Calu3 (cell line): ENCODE measurements at regions not wholly inside any gene's neighbourhood (a gene's known extent, or its start where the extent isn't known, plus 50 kb on each side); places are given as distances from the start of the nearest gene placed in this dataset.

ENCODE experiments used
- BruUV-seq: library from RNA; stranded (reverse); fragments of 400-500 nt; replicated peaks from 2 replicates; lab custom pipeline; 2021; lab: Mats Ljungman, UMichigan
- CTCF ChIA-PET: fragments of 300-600 bp; sonication (Branson Sonifier 250); formaldehyde crosslinking; loops from one replicate; lab custom pipeline; 2022; ENCODE audit warnings: antibody characterized with exemption; lab: Charles Lee
- DNase-seq: peaks from one replicate; pipeline ENCODE4 v3.0.0; 2022
- H3K27ac Mint-ChIP-seq: one replicate; pipeline ENCODE4 v1.8.0; 2022; ENCODE audit warnings: mixed read lengths; ENCODE audit not compliant: unreplicated experiment
- H3K27me3 Mint-ChIP-seq: one replicate; pipeline ENCODE4 v1.8.0; 2022; ENCODE audit warnings: mixed read lengths; ENCODE audit not compliant: unreplicated experiment
- H3K36me3 Mint-ChIP-seq: one replicate; pipeline ENCODE4 v1.8.0; 2022; ENCODE audit warnings: mild to moderate bottlenecking, moderate library complexity, mixed read lengths; ENCODE audit not compliant: insufficient read depth, unreplicated experiment
- H3K4me1 Mint-ChIP-seq: one replicate; pipeline ENCODE4 v1.8.0; 2022; ENCODE audit warnings: mild to moderate bottlenecking, low read depth, mixed read lengths; ENCODE audit not compliant: unreplicated experiment
- H3K4me3 Mint-ChIP-seq: one replicate; pipeline ENCODE4 v1.8.0; 2022; ENCODE audit warnings: mild to moderate bottlenecking, low read depth, moderate library complexity, mixed read lengths; ENCODE audit not compliant: unreplicated experiment
- H3K9me3 Mint-ChIP-seq: one replicate; pipeline ENCODE4 v1.8.0; 2022; ENCODE audit warnings: low read depth, mixed read lengths; ENCODE audit not compliant: unreplicated experiment
- intact Hi-C: fragments of 100-400 bp; cut with micrococcal nuclease; formaldehyde crosslinking; loops from one replicate; pipeline ENCODE4 v1.10.0; 2022; ENCODE audit not compliant: unreplicated experiment
- TF ChIP-seq, protein P1 (sequence below): fragments of 200-600 bp; IDR thresholded peaks from one replicate; pipeline ENCODE4 v1.8.0; 2022; ENCODE audit warnings: antibody characterized with exemption; ENCODE audit not compliant: unreplicated experiment

DNA sequence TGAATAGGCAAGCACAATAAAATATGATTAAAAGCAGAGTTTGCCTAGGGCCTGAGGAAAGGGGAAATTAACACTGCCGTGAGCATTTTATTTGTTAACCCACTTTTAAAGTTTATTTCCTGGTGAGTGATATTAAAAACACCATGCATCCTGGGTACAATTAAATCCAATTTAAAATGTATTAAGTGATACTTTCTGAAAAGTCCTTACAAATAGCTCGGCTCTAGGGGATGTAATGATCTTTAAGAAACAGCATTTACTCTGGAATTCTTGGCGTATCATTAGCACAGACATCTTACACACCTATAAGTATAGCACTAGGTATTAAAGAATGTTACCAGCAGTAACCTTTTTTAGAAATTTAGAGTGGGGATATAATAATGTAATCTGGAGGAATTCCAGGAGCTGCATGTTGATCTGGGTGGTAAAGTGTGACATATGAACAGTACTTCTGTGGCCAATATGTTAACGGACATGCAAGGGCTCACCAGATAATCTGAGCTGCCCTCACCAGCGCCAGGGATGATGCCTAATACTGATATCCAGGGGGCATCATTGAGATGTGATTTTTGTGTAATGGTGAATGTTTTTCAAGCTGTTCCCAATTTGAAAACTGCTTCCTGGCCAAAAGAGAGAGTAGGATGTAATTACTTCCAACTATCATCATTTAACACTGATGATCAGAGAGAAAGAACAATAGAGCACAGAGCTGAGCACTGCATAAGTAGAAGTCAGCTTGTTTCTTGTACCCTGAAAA is 235.9 kb downstream of the DSEL start:
- H3K4me3 Mint-ChIP-seq = no peak overlapping the region
- DNase-seq = no peak
- no peaks in the 10 kb centered on the region for H3K4me1 Mint-ChIP-seq
- BruUV-seq = no TSS peak
- intact Hi-C loops = no loop called here
- no peaks in the 10 kb centered on the region for H3K36me3 Mint-ChIP-seq
- no peak overlapping the region for H3K27ac Mint-ChIP-seq
- CTCF ChIA-PET = interaction anchor here (0.5 kb wide), 1 partner anchor 1093 kb away, joined by 3 read pairs; no protein-coding TSS in a partner anchor
- H3K9me3 Mint-ChIP-seq = no peaks in the 10 kb centered on the region
- H3K27me3 Mint-ChIP-seq = no peaks in the 10 kb centered on the region
- TF ChIP-seq, protein P1, sequence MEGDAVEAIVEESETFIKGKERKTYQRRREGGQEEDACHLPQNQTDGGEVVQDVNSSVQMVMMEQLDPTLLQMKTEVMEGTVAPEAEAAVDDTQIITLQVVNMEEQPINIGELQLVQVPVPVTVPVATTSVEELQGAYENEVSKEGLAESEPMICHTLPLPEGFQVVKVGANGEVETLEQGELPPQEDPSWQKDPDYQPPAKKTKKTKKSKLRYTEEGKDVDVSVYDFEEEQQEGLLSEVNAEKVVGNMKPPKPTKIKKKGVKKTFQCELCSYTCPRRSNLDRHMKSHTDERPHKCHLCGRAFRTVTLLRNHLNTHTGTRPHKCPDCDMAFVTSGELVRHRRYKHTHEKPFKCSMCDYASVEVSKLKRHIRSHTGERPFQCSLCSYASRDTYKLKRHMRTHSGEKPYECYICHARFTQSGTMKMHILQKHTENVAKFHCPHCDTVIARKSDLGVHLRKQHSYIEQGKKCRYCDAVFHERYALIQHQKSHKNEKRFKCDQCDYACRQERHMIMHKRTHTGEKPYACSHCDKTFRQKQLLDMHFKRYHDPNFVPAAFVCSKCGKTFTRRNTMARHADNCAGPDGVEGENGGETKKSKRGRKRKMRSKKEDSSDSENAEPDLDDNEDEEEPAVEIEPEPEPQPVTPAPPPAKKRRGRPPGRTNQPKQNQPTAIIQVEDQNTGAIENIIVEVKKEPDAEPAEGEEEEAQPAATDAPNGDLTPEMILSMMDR = no peak

DNA sequence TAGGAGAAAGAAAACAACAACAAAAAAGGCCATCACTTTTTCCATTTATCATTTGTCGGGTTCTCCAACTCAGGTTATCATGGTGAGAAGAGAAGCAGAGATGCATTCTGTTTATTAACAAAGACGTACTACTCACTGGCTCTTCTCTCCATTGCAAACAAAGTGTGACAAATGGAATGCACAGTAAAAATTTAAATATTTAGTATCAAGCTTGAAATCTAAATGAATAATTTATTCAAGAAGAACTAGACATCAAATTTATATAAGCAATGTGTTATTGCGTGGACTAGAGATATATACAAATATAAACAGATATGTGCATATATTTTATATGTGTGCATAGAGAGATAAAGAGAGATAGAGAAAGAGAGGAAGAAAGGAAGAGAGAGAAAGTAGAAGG is 236.5 kb downstream of the DSEL start:
- Mint-ChIP-seq H3K27me3 (no peaks in the 10 kb centered on the region), H3K4me3 (no peak overlapping the region), H3K36me3 (no peaks in the 10 kb centered on the region), H3K4me1 (no peaks in the 10 kb centered on the region), H3K9me3 (no peaks in the 10 kb centered on the region), H3K27ac (no peak overlapping the region)
- no peak for DNase-seq
- no TSS peak for BruUV-seq
- intact Hi-C loops = no loop called here
- CTCF ChIA-PET = no interaction called here
- TF ChIP-seq, protein P1 = no peak

DNA sequence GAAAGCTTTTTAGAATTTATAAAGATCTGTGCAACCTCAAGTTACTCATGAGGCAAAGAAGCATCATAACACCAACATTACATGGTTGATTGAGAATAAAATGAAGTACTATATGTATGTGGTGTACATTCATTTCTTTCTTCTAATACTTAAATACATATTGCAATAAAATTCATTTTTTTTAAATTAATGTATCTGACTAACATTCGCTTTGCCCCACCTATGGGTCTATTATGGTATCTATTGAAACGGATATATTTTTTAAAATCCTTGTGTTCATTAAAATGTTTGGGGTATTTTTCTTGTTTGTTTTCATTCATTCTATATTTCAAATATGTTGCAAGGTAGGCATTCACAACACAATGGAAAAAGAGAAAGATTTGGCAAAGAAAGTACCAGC is 237.5 kb downstream of the DSEL start:
- no peaks in the 10 kb centered on the region for H3K36me3 Mint-ChIP-seq
- no TSS peak for BruUV-seq
- intact Hi-C loops = no loop called here
- no peak overlapping the region for H3K27ac Mint-ChIP-seq
- TF ChIP-seq, protein P1 = no peak
- H3K27me3 Mint-ChIP-seq = no peaks in the 10 kb centered on the region
- H3K4me1 Mint-ChIP-seq = no peaks in the 10 kb centered on the region
- H3K9me3 Mint-ChIP-seq = no peaks in the 10 kb centered on the region
- no peak overlapping the region for H3K4me3 Mint-ChIP-seq
- DNase-seq = no peak
- CTCF ChIA-PET = no interaction called here

GRCh38 chr18:67276638-67277037 is 239.9 kb downstream of the DSEL start:
- intact Hi-C loops = no loop called here
- Mint-ChIP-seq H3K4me3 (no peak overlapping the region), H3K9me3 (peaks cover 1% of the 10 kb centered on the region), H3K27me3 (no peaks in the 10 kb centered on the region), H3K27ac (no peak overlapping the region), H3K36me3 (no peaks in the 10 kb centered on the region), H3K4me1 (no peaks in the 10 kb centered on the region)
- CTCF ChIA-PET = no interaction called here
- TF ChIP-seq, protein P1 = no peak
- DNase-seq = no peak
- no TSS peak for BruUV-seq
